Type B pancreatic cell (in vitro differentiated cells): ENCODE measurements at regions not wholly inside any gene's neighbourhood (a gene's known extent, or its start where the extent isn't known, plus 50 kb on each side); places are given as distances from the start of the nearest gene placed in this dataset.

ENCODE experiments used
- DNase-seq: peaks from one replicate; pipeline ENCODE4 v3.0.0; 2021; ENCODE audit warnings: mixed read lengths; ENCODE audit not compliant: unreplicated experiment; ENCODE audit errors: extremely low spot score
- H3K27ac Mint-ChIP-seq: 2 replicates; pipeline ENCODE4 v1.8.0; 2021; ENCODE audit warnings: mild to moderate bottlenecking, mixed read lengths
- H3K27me3 Mint-ChIP-seq: 2 replicates; pipeline ENCODE4 v1.8.0; 2021; ENCODE audit warnings: mixed read lengths
- H3K36me3 Mint-ChIP-seq: 2 replicates; pipeline ENCODE4 v1.8.0; 2021; ENCODE audit warnings: mixed read lengths
- H3K4me1 Mint-ChIP-seq: one replicate; pipeline ENCODE4 v1.8.0; 2021; ENCODE audit warnings: mixed read lengths; ENCODE audit not compliant: unreplicated experiment
- H3K4me3 Mint-ChIP-seq: 2 replicates; pipeline ENCODE4 v1.8.0; 2021; ENCODE audit warnings: mild to moderate bottlenecking, mixed read lengths
- H3K9me3 Mint-ChIP-seq: 2 replicates; pipeline ENCODE4 v1.8.0; 2021; ENCODE audit warnings: mixed read lengths
- CTCF ChIP-seq: fragments of 200-600 bp; sonication (generic); conservative IDR thresholded peaks from 2 replicates; pipeline ENCODE4 v1.5.0; 2021; ENCODE audit warnings: antibody characterized with exemption, mild to moderate bottlenecking

- H3K27ac Mint-ChIP-seq = no peak overlapping the region
- no peak for DNase-seq
- no peaks in the 10 kb centered on the region for H3K27me3 Mint-ChIP-seq
- peaks cover 22% of the 10 kb centered on the region for H3K4me1 Mint-ChIP-seq
- H3K9me3 Mint-ChIP-seq = no peaks in the 10 kb centered on the region
- TF ChIP-seq CTCF = no peak
- no peak overlapping the region for H3K4me3 Mint-ChIP-seq
- no peaks in the 10 kb centered on the region for H3K36me3 Mint-ChIP-seq
These were observed 88.9 kb downstream of the ELAPOR2 start for GRCh38 chr7:86970547-86970946.

GRCh38 chr7:86969865-86970264 lies 89.6 kb downstream of the ELAPOR2 start:
- no peak for DNase-seq
- H3K36me3 Mint-ChIP-seq = no peaks in the 10 kb centered on the region
- TF ChIP-seq CTCF = no peak
- peaks cover 28% of the 10 kb centered on the region for H3K4me1 Mint-ChIP-seq
- no peaks in the 10 kb centered on the region for H3K27me3 Mint-ChIP-seq
- no peak overlapping the region for H3K4me3 Mint-ChIP-seq
- no peaks in the 10 kb centered on the region for H3K9me3 Mint-ChIP-seq
- no peak overlapping the region for H3K27ac Mint-ChIP-seq

GRCh38 chr7:86968618-86969017 lies 90.8 kb downstream of the ELAPOR2 start:
- no peak for DNase-seq
- TF ChIP-seq CTCF = no peak
- peaks cover 36% of the 10 kb centered on the region for H3K4me1 Mint-ChIP-seq
- no peak overlapping the region for H3K27ac Mint-ChIP-seq
- no peaks in the 10 kb centered on the region for H3K9me3 Mint-ChIP-seq
- H3K27me3 Mint-ChIP-seq = no peaks in the 10 kb centered on the region
- H3K4me3 Mint-ChIP-seq = no peak overlapping the region
- H3K36me3 Mint-ChIP-seq = no peaks in the 10 kb centered on the region

- Mint-ChIP-seq H3K27ac (no peak overlapping the region), H3K4me3 (no peak overlapping the region), H3K27me3 (no peaks in the 10 kb centered on the region), H3K36me3 (no peaks in the 10 kb centered on the region), H3K4me1 (peaks cover 35% of the 10 kb centered on the region), H3K9me3 (no peaks in the 10 kb centered on the region)
- no peak for DNase-seq
- no peak for TF ChIP-seq CTCF
These were observed 92.5 kb downstream of the ELAPOR2 start for GRCh38 chr7:86966916-86967315.

GRCh38 chr7:86965727-86966120 lies 93.7 kb downstream of the ELAPOR2 start:
- H3K4me3 Mint-ChIP-seq = no peak overlapping the region
- H3K9me3 Mint-ChIP-seq = no peaks in the 10 kb centered on the region
- no peak for DNase-seq
- H3K27me3 Mint-ChIP-seq = no peaks in the 10 kb centered on the region
- H3K36me3 Mint-ChIP-seq = peaks cover 5% of the 10 kb centered on the region
- no peak overlapping the region for H3K27ac Mint-ChIP-seq
- no peak for TF ChIP-seq CTCF
- peaks cover 40% of the 10 kb centered on the region for H3K4me1 Mint-ChIP-seq
